Kidney epithelial cell (primary cell): ENCODE measurements at regions not wholly inside any gene's neighbourhood (a gene's known extent, or its start where the extent isn't known, plus 50 kb on each side); places are given as distances from the start of the nearest gene placed in this dataset.

ENCODE experiments used
- DNase-seq: peaks from one replicate; pipeline ENCODE4 v3.0.0-alpha.2; 2010; ENCODE audit warnings: low read depth
- H3K27me3 ChIP-seq: 2 replicates; pipeline ENCODE4 v1.6.0; 2011; ENCODE audit warnings: low read length; ENCODE audit not compliant: control insufficient read depth, insufficient read depth
- H3K36me3 ChIP-seq: 2 replicates; pipeline ENCODE4 v1.5.1; 2011; ENCODE audit warnings: low read length; ENCODE audit not compliant: control insufficient read depth, insufficient read depth
- H3K4me3 ChIP-seq: 2 replicates; pipeline ENCODE4 v1.5.1; 2011; ENCODE audit warnings: low read depth, mild to moderate bottlenecking, control low read depth, low read length
- TF ChIP-seq, protein P1 (sequence below): IDR thresholded peaks from 2 replicates; pipeline ENCODE4 v1.5.1; 2011; ENCODE audit warnings: mild to moderate bottlenecking, moderate library complexity, low read length, control low read depth, inconsistent platforms; ENCODE audit not compliant: insufficient read depth, poor library complexity, severe bottlenecking

GRCh38 chr2:167380555-167380954 lies 492.3 kb downstream of the XIRP2 start:
- no peak for DNase-seq
- H3K4me3 ChIP-seq: no peak overlapping the region
- H3K36me3 ChIP-seq: no peaks in the 10 kb centered on the region
- H3K27me3 ChIP-seq: no peaks in the 10 kb centered on the region
- TF ChIP-seq, protein P1, sequence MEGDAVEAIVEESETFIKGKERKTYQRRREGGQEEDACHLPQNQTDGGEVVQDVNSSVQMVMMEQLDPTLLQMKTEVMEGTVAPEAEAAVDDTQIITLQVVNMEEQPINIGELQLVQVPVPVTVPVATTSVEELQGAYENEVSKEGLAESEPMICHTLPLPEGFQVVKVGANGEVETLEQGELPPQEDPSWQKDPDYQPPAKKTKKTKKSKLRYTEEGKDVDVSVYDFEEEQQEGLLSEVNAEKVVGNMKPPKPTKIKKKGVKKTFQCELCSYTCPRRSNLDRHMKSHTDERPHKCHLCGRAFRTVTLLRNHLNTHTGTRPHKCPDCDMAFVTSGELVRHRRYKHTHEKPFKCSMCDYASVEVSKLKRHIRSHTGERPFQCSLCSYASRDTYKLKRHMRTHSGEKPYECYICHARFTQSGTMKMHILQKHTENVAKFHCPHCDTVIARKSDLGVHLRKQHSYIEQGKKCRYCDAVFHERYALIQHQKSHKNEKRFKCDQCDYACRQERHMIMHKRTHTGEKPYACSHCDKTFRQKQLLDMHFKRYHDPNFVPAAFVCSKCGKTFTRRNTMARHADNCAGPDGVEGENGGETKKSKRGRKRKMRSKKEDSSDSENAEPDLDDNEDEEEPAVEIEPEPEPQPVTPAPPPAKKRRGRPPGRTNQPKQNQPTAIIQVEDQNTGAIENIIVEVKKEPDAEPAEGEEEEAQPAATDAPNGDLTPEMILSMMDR: no peak

DNA sequence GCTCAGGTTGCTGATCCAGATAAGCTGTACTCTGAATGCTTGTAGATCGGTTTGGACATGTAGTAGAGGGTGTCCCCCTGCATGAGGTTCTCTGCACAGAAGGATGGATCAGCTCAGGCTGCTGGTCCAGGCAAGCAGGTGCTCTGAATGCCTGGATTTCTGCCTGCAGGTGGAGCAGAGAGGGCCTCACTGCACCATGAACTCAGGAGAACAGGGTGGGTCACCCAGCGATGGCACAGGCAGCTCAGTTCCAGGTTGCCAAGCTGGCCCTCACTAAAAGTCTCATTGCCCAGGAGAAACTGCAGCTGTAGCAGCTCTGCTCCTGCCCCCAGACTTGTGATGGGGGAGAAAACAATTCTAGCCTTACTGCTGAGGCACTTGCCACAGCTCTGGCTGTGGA lies 491.8 kb downstream of the XIRP2 start:
- Histone ChIP-seq H3K36me3 (no peaks in the 10 kb centered on the region), H3K27me3 (no peaks in the 10 kb centered on the region), H3K4me3 (no peak overlapping the region)
- TF ChIP-seq, protein P1: no peak
- DNase-seq: no peak

DNA sequence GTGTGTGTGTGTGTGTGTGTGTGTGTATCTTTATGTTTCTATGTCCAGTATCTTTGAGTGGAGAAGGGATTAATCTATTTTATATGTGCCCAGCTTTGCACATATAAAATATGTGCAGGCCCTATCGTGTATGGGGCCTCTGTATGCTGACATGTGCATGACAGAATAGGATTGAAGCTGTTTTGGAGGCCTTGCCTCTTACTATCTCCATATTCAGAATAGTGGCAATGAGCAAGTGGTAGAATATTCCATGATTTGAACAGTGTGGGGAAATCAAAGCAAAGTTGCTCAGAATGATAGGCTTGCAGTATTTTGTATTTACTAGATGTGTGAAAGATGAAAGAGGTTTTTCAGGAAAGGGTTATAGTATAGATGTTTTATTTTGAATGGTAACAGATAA lies 480.8 kb downstream of the XIRP2 start:
- Histone ChIP-seq H3K4me3 (no peak overlapping the region), H3K36me3 (no peaks in the 10 kb centered on the region), H3K27me3 (no peaks in the 10 kb centered on the region)
- TF ChIP-seq, protein P1: no peak
- no peak for DNase-seq

DNA sequence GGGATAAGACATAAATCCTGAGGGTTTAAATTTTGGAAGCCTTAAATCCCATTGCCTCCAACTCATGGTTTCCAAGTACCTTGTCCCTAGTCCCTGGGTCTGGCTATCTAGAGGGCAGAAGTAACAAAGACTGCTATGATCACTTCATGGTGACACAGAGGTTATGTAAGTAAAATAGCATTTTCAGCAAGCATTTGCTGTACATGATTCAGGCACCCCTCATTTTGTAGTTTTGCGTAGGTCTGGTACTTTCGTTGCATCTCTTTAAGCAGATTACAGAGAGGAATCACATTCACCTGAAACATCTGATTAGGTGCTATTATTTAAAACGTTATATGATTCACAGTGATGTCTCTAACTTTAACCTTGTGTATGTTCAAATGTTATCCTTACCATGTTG lies 480.1 kb downstream of the XIRP2 start:
- TF ChIP-seq, protein P1: no peak
- H3K27me3 ChIP-seq: no peaks in the 10 kb centered on the region
- no peak overlapping the region for H3K4me3 ChIP-seq
- no peaks in the 10 kb centered on the region for H3K36me3 ChIP-seq
- DNase-seq: no peak

DNA sequence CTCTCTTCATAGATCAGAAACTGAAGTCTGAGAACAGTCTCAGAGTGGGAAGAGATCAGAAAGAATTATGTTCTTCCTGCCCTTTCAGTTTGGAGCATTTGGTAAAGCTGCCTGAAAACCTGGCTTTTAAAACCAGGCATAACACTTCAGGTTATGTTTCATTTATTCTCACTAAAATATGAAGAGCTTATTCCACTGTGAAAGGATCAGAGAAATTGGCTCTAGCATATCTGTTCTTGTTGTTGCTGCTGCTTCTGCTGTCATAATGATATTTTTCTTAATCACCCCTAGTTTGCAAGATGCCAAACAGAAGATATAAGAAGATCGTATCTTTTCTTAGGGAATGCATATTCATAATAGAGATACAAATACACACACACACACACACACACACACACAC lies 476.9 kb downstream of the XIRP2 start:
- TF ChIP-seq, protein P1: no peak
- no peak overlapping the region for H3K4me3 ChIP-seq
- no peaks in the 10 kb centered on the region for H3K36me3 ChIP-seq
- no peaks in the 10 kb centered on the region for H3K27me3 ChIP-seq
- DNase-seq: no peak

- no peaks in the 10 kb centered on the region for H3K27me3 ChIP-seq
- no peak overlapping the region for H3K4me3 ChIP-seq
- H3K36me3 ChIP-seq: no peaks in the 10 kb centered on the region
- no peak for DNase-seq
- TF ChIP-seq, protein P1: no peak
Observed at GRCh38 chr2:167361426-167361825, 473.1 kb downstream of the XIRP2 start.
